H9 (cell line): ENCODE measurements at regions not wholly inside any gene's neighbourhood (a gene's known extent, or its start where the extent isn't known, plus 50 kb on each side); places are given as distances from the start of the nearest gene placed in this dataset.
"Not testable (repeated sequence)": the region's sequence is repeated elsewhere in the genome, so short reads cannot be mapped to it uniquely, and the experiment has no call there.

Source experiments
- DNase-seq: peaks from one replicate; pipeline ENCODE4 v3.0.0-alpha.2; 2017
- H2AFZ ChIP-seq: one replicate; pipeline ENCODE4 v1.6.1; 2013; ENCODE audit warnings: mild to moderate bottlenecking, low read length, control low read depth, moderate library complexity
- H2AK5ac ChIP-seq: 2 replicates; pipeline ENCODE4 v1.6.1; 2013; ENCODE audit warnings: low read length, control low read depth, mixed read lengths; ENCODE audit not compliant: insufficient read length
- H2BK120ac ChIP-seq: one replicate; pipeline ENCODE4 v1.6.1; 2013; ENCODE audit warnings: low read depth, mild to moderate bottlenecking, low read length, control low read depth, inconsistent platforms; ENCODE audit not compliant: poor library complexity, severe bottlenecking
- H2BK12ac ChIP-seq: 2 replicates; pipeline ENCODE4 v1.6.1; 2013; ENCODE audit warnings: low read length, control low read depth, mixed read lengths, low read depth; ENCODE audit not compliant: insufficient read length
- H2BK15ac ChIP-seq: 2 replicates; pipeline ENCODE4 v1.6.1; 2013; ENCODE audit warnings: low read depth, low read length, control low read depth
- H2BK20ac ChIP-seq: one replicate; pipeline ENCODE4 v1.6.1; 2013; ENCODE audit warnings: low read depth, mild to moderate bottlenecking, low read length, control low read depth, inconsistent platforms; ENCODE audit not compliant: poor library complexity, severe bottlenecking
- H2BK5ac ChIP-seq: 2 replicates; pipeline ENCODE4 v1.6.1; 2013; ENCODE audit warnings: low read length, control low read depth, mixed read lengths; ENCODE audit not compliant: insufficient read length
- H3K14ac ChIP-seq: 2 replicates; pipeline ENCODE4 v1.6.1; 2013; ENCODE audit warnings: low read length, control low read depth; ENCODE audit not compliant: insufficient read depth
- H3K18ac ChIP-seq: 2 replicates; pipeline ENCODE4 v1.6.1; 2013; ENCODE audit warnings: low read depth, mild to moderate bottlenecking, mixed read lengths, low read length, control low read depth; ENCODE audit not compliant: insufficient read length
- H3K23ac ChIP-seq: 2 replicates; pipeline ENCODE4 v1.6.1; 2013; ENCODE audit warnings: low read length, control low read depth, mixed read lengths, low read depth; ENCODE audit not compliant: insufficient read length
- H3K23me2 ChIP-seq: 2 replicates; pipeline ENCODE4 v1.6.1; 2013; ENCODE audit warnings: low read depth, mild to moderate bottlenecking, mixed read lengths, low read length, control low read depth; ENCODE audit not compliant: insufficient read length, poor library complexity, severe bottlenecking
- H3K27ac ChIP-seq: 2 replicates; pipeline ENCODE4 v1.5.1; 2013; ENCODE audit warnings: low read length, control low read depth, mixed read lengths, low read depth; ENCODE audit not compliant: insufficient read length
- H3K27me3 ChIP-seq: 2 replicates; pipeline ENCODE4 v1.6.1; 2013; ENCODE audit warnings: low read length, control low read depth, inconsistent platforms; ENCODE audit not compliant: insufficient read depth
- H3K4ac ChIP-seq: 2 replicates; pipeline ENCODE4 v1.6.1; 2013; ENCODE audit warnings: low read depth, mild to moderate bottlenecking, control low read depth, inconsistent platforms, low read length, moderate library complexity
- H3K4me1 ChIP-seq: 2 replicates; pipeline ENCODE4 v1.6.1; 2013; ENCODE audit warnings: low read length, control low read depth, inconsistent platforms; ENCODE audit not compliant: insufficient read depth
- H3K4me2 ChIP-seq: 2 replicates; pipeline ENCODE4 v1.6.1; 2013; ENCODE audit warnings: low read length, control low read depth, mixed read lengths; ENCODE audit not compliant: insufficient read length, insufficient read depth
- H3K56ac ChIP-seq: 2 replicates; pipeline ENCODE4 v1.6.1; 2013; ENCODE audit warnings: low read depth, mild to moderate bottlenecking, mixed read lengths, low read length, control low read depth; ENCODE audit not compliant: insufficient read length
- H3K79me1 ChIP-seq: 2 replicates; pipeline ENCODE4 v1.6.1; 2013; ENCODE audit warnings: low read depth, mild to moderate bottlenecking, moderate library complexity, low read length, control low read depth, inconsistent platforms; ENCODE audit not compliant: insufficient read depth, poor library complexity, severe bottlenecking
- H3K79me2 ChIP-seq: 2 replicates; pipeline ENCODE4 v1.6.1; 2013; ENCODE audit warnings: low read length, control low read depth, inconsistent platforms; ENCODE audit not compliant: insufficient read depth
- H3K9ac ChIP-seq: 2 replicates; pipeline ENCODE4 v1.6.1; 2013; ENCODE audit warnings: low read length, control low read depth, mixed read lengths; ENCODE audit not compliant: insufficient read length; ENCODE audit errors: extremely low read depth
- H3K9me3 ChIP-seq: one replicate; pipeline ENCODE4 v1.6.1; 2013; ENCODE audit warnings: low read depth, low read length, inconsistent platforms; ENCODE audit not compliant: control insufficient read depth
- H3T11ph ChIP-seq: one replicate; pipeline ENCODE4 v1.6.1; 2013; ENCODE audit warnings: mild to moderate bottlenecking, low read length, control low read depth, inconsistent platforms
- H4K20me1 ChIP-seq: one replicate; pipeline ENCODE4 v1.6.1; 2013; ENCODE audit not compliant: control insufficient read depth, insufficient read length, insufficient read depth
- H4K5ac ChIP-seq: 2 replicates; pipeline ENCODE4 v1.6.1; 2013; ENCODE audit warnings: low read depth, mild to moderate bottlenecking, mixed read lengths, low read length, control low read depth; ENCODE audit not compliant: insufficient read length
- H4K8ac ChIP-seq: replicated peaks from 2 replicates; pipeline ENCODE4 v1.6.1; 2013; ENCODE audit warnings: low read length, control low read depth, mixed read lengths, low read depth; ENCODE audit not compliant: insufficient read length
- H4K91ac ChIP-seq: 2 replicates; pipeline ENCODE4 v1.6.1; 2013; ENCODE audit warnings: low read depth, mild to moderate bottlenecking, moderate library complexity, mixed read lengths, low read length, control low read depth; ENCODE audit not compliant: insufficient read length
- H3K27ac Mint-ChIP-seq, 3 experiments: 2 replicates in 2 of 3; 3 replicates in 1 of 3; pipeline ENCODE4 v1.8.0; 2020 to 2021; ENCODE audit warnings: mixed read lengths in 3 of 3, mild to moderate bottlenecking in 1 of 3, moderate library complexity in 1 of 3
- H3K27me3 Mint-ChIP-seq: 2 replicates; pipeline ENCODE4 v1.8.0; 2021; ENCODE audit warnings: low read depth, mild to moderate bottlenecking, moderate library complexity, mixed read lengths
- H3K36me3 Mint-ChIP-seq, 3 experiments: 2 replicates in 2 of 3; 3 replicates in 1 of 3; pipeline ENCODE4 v1.8.0; 2020 to 2021; ENCODE audit warnings: low read depth in 3 of 3, mixed read lengths in 3 of 3; ENCODE audit not compliant: insufficient read depth in 1 of 3
- H3K4me1 Mint-ChIP-seq, 2 experiments: 2 replicates each; pipeline ENCODE4 v1.8.0; 2020; ENCODE audit warnings: mixed read lengths in 2 of 2
- H3K4me3 Mint-ChIP-seq, 2 experiments: 2 replicates in 1 of 2; 3 replicates in 1 of 2; pipeline ENCODE4 v1.8.0; 2020 to 2021; ENCODE audit warnings: mild to moderate bottlenecking in 2 of 2, mixed read lengths in 2 of 2, moderate library complexity in 1 of 2
- H3K9me3 Mint-ChIP-seq, 2 experiments: 2 replicates in 1 of 2; 3 replicates in 1 of 2; pipeline ENCODE4 v1.8.0; 2020; ENCODE audit warnings: mild to moderate bottlenecking in 2 of 2, mixed read lengths in 2 of 2, moderate library complexity in 1 of 2
- WGBS: extraction: QIAGEN DNeasy Blood & Tissue Kit; methylation state at CpG from one replicate; pipeline ENCODE4 v1.1.7; 2013; ENCODE audit warnings: missing lambda C conversion rate, low lambda C conversion rate, mixed read lengths; ENCODE audit not compliant: insufficient read length; ENCODE audit errors: extremely low coverage; 5-methylcytosine and 5-hydroxymethylcytosine counted together
- TF ChIP-seq, protein P1 (sequence below): fragments of 200-600 bp; sonication (generic); conservative IDR thresholded peaks from 3 replicates; pipeline ENCODE4 v1.8.0; 2021; ENCODE audit warnings: antibody characterized with exemption, mild to moderate bottlenecking

DNA sequence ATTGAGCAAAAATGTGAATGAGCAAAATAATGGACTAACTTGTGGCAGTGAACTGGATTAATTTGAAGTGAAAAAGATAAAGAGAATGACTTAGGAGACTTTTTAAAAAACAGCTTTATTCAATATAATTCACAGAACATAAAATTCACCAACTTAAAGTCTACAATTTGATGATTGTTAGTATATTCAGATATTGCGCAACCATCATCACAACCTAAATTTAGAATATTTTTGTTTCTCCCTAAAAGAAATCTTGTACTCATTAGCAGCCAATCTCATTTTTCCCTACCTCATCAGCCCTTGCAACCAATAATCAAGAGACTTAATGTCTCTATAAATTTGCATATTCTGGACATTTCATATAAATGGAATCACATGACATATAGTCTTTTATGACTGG, 496.5 kb downstream of the IGSF11 start:
- TF ChIP-seq, protein P1, sequence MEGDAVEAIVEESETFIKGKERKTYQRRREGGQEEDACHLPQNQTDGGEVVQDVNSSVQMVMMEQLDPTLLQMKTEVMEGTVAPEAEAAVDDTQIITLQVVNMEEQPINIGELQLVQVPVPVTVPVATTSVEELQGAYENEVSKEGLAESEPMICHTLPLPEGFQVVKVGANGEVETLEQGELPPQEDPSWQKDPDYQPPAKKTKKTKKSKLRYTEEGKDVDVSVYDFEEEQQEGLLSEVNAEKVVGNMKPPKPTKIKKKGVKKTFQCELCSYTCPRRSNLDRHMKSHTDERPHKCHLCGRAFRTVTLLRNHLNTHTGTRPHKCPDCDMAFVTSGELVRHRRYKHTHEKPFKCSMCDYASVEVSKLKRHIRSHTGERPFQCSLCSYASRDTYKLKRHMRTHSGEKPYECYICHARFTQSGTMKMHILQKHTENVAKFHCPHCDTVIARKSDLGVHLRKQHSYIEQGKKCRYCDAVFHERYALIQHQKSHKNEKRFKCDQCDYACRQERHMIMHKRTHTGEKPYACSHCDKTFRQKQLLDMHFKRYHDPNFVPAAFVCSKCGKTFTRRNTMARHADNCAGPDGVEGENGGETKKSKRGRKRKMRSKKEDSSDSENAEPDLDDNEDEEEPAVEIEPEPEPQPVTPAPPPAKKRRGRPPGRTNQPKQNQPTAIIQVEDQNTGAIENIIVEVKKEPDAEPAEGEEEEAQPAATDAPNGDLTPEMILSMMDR: no peak
- H3K36me3 Mint-ChIP-seq: no peaks in the 10 kb centered on the region
- H2AFZ ChIP-seq: no peak overlapping the region
- no CpG with 5 or more reads among the region's 1 CpG for WGBS
- H3K27me3 Mint-ChIP-seq: no peaks in the 10 kb centered on the region
- no peaks in the 10 kb centered on the region for H3K79me1 ChIP-seq
- no peak overlapping the region for H2AK5ac ChIP-seq
- no peak overlapping the region for H4K8ac ChIP-seq
- H2BK5ac ChIP-seq: no peak overlapping the region
- no peak overlapping the region for H3K27ac ChIP-seq
- H3K27ac Mint-ChIP-seq: no peak overlapping the region
- H4K20me1 ChIP-seq: no peaks in the 10 kb centered on the region
- H3K27me3 ChIP-seq: no peaks in the 10 kb centered on the region
- no peak overlapping the region for H3K4ac ChIP-seq
- no peak overlapping the region for H2BK15ac ChIP-seq
- H4K91ac ChIP-seq: no peak overlapping the region
- no peak overlapping the region for H2BK12ac ChIP-seq
- no peaks in the 10 kb centered on the region for H3K4me1 ChIP-seq
- H2BK120ac ChIP-seq: no peak overlapping the region
- no peak overlapping the region for H3K14ac ChIP-seq
- H3T11ph ChIP-seq: no peak overlapping the region
- no peaks in the 10 kb centered on the region for H3K79me2 ChIP-seq
- no peak for DNase-seq
- no peak overlapping the region for H3K23ac ChIP-seq
- no peak overlapping the region for H3K18ac ChIP-seq
- H3K56ac ChIP-seq: no peak overlapping the region
- no peaks in the 10 kb centered on the region for H3K9me3 ChIP-seq
- H2BK20ac ChIP-seq: no peak overlapping the region
- H3K4me1 Mint-ChIP-seq: peaks cover 0 to 2% of the 10 kb centered on the region in 2 experiments; a peak in 1 of 4 replicates
- no peak overlapping the region for H3K9ac ChIP-seq
- no peak overlapping the region for H3K4me2 ChIP-seq
- H4K5ac ChIP-seq: no peak overlapping the region
- no peak overlapping the region for H3K4me3 Mint-ChIP-seq
- no peaks in the 10 kb centered on the region for H3K23me2 ChIP-seq
- H3K9me3 Mint-ChIP-seq: no peaks in the 10 kb centered on the region

DNA sequence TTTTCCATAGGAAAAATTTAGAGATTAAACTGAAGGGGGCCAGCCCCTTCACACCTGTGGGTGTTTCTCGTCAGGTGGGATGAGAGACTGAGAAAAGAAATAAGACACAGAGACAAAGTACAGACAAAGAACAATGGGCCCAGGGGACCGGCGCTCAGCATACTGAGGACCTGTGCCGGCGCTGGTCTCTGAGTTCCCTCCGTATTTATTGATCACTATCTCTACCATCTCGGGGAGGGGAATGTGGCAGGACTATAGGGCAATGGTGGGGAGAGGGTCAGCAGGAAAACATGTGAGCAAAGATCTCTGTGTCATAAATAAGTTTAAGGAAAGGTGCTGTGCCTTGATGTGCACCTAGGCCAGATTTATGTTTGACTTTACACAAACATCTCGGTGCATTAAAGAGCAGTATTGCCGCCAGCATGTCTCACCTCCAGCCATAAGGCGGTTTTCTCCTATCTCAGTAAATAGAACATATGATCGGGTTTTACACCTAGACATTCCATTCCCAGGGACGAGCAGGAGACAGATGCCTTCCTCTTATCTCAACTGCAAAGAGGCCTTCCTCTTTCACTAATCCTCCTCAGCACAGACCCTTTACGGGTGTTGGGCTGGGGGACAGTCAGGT, 494.7 kb downstream of the IGSF11 start:
- not testable (repeated sequence) for H2AFZ ChIP-seq, DNase-seq, H3K18ac ChIP-seq, H3K27ac ChIP-seq, H3T11ph ChIP-seq, H3K27me3 ChIP-seq, H2BK120ac ChIP-seq, H3K4me3 Mint-ChIP-seq, H3K4me2 ChIP-seq, H4K8ac ChIP-seq, H4K5ac ChIP-seq, H3K4ac ChIP-seq, H3K9me3 ChIP-seq, H3K56ac ChIP-seq, H4K91ac ChIP-seq, H3K4me1 Mint-ChIP-seq, H3K9ac ChIP-seq, H2AK5ac ChIP-seq, H2BK20ac ChIP-seq, H3K9me3 Mint-ChIP-seq, H2BK5ac ChIP-seq, H3K4me1 ChIP-seq, H3K79me1 ChIP-seq, H2BK12ac ChIP-seq, H3K14ac ChIP-seq, H3K27me3 Mint-ChIP-seq, H3K79me2 ChIP-seq, H3K36me3 Mint-ChIP-seq, H3K27ac Mint-ChIP-seq, H4K20me1 ChIP-seq, H3K23ac ChIP-seq, H2BK15ac ChIP-seq, H3K23me2 ChIP-seq
- no CpG with 5 or more reads among the region's 13 CpGs for WGBS
